Ectodermal cell (in vitro differentiated cells): ENCODE measurements at regions not wholly inside any gene's neighbourhood (a gene's known extent, or its start where the extent isn't known, plus 50 kb on each side); places are given as distances from the start of the nearest gene placed in this dataset.

ENCODE experiments used
- H3K27ac ChIP-seq: 2 replicates; pipeline ENCODE4 v1.7.0; 2013; ENCODE audit warnings: mild to moderate bottlenecking, low read depth, low read length; ENCODE audit not compliant: insufficient read depth, poor library complexity, severe bottlenecking
- H3K27me3 ChIP-seq: 2 replicates; pipeline ENCODE4 v1.7.0; 2013; ENCODE audit warnings: mild to moderate bottlenecking, low read length; ENCODE audit not compliant: insufficient read depth, control insufficient read depth, poor library complexity, severe bottlenecking
- H3K36me3 ChIP-seq: one replicate; pipeline ENCODE4 v1.7.0; 2013; ENCODE audit warnings: low read length; ENCODE audit not compliant: control insufficient read depth, insufficient read depth
- H3K4me1 ChIP-seq: one replicate; pipeline ENCODE4 v1.7.0; 2013; ENCODE audit warnings: low read length; ENCODE audit not compliant: control insufficient read depth, insufficient read depth
- H3K4me3 ChIP-seq: 2 replicates; pipeline ENCODE4 v1.7.0; 2013; ENCODE audit warnings: low read depth, low read length, control low read depth; ENCODE audit not compliant: insufficient read depth
- H3K9me3 ChIP-seq: 2 replicates; pipeline ENCODE4 v1.7.0; 2013; ENCODE audit warnings: mild to moderate bottlenecking, low read length, moderate library complexity; ENCODE audit not compliant: control insufficient read depth
- WGBS, 2 experiments: methylation state at CpG; one replicate each; pipeline ENCODE4 v1.1.7; 2013; ENCODE audit warnings: missing lambda C conversion rate in 2 of 2; 5-methylcytosine and 5-hydroxymethylcytosine counted together

DNA sequence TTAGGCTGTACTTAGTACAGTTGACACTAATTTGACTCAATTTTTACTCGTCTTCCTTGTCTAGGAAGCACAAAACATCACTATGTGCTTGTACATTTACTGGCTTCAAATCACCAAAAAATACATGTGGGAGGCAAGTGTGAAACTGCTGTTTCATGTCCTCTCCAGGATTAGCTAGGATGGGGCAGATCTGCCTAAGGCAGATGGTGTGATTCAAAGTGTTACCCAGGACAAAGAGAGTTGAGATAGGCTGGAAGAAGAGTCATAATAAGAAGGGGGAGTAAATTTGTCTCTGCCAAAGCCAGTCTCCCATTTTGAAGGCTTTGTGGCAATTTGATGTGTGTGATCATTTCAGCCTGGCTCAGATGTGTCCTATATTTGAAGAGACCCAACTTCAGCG, 821.6 kb upstream of the ZEB2 start:
- H3K9me3 ChIP-seq: no peaks in the 10 kb centered on the region
- WGBS, 2 experiments: 95 to 100% methylated on average over 2 of the region's 2 CpGs
- H3K4me1 ChIP-seq: no peaks in the 10 kb centered on the region
- H3K4me3 ChIP-seq: no peak overlapping the region
- no peak overlapping the region for H3K27ac ChIP-seq
- no peaks in the 10 kb centered on the region for H3K27me3 ChIP-seq
- H3K36me3 ChIP-seq: no peaks in the 10 kb centered on the region

DNA sequence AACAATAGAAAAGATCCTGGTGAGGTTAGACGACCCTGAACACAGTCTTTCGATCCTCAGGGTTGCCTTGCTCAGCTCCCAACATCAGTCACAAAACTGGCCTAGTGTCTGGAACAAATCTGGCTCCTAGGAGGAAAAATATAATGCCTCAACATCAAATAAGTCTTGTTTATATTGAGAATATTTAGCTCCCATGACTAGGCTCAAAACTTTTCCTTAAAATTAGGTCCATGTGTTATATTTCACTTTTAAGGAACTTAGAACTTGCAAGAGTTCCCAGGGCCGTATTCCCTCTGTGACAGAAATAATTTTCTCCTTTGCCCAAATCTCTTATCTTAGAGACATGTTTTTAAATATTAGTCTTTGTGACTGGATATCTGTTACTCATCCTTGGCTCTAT, 819.7 kb upstream of the ZEB2 start:
- 90 to 97% methylated on average over 2 to 3 of the region's 3 CpGs for WGBS, 2 experiments
- no peaks in the 10 kb centered on the region for H3K36me3 ChIP-seq
- no peaks in the 10 kb centered on the region for H3K9me3 ChIP-seq
- H3K27ac ChIP-seq: no peak overlapping the region
- H3K27me3 ChIP-seq: no peaks in the 10 kb centered on the region
- H3K4me3 ChIP-seq: no peak overlapping the region
- no peaks in the 10 kb centered on the region for H3K4me1 ChIP-seq

DNA sequence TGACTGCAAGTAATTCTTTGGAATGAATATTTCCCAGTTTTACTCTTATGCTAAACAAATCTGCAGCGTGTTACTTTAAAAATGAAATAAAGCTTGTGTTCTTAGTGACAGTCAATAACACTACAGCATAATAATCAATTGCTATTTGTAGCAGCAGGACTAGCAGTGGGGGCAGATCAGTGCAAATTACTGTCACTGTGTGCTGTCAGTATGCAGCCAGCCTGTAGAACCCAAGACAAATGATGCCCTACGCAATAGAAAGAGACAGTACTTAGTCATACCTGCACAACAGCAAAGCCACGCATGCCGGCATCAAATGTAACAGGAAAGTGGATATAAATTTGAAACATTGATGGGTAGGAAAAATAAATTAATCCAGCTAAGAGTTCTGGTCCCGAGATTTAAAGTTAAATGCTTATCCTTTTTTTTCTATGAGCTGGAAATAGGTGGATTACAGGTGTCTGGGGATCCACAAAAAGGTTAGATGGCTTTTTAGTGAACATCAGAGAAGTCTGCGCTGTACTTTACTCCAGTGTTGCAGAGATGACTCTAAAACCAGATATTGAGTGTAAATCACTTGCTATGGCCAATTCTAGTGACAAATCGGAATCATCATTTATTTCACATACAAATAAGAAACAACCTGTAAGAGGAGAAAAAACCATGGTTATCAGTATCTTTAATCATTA, 812.4 kb upstream of the ZEB2 start:
- no peaks in the 10 kb centered on the region for H3K4me1 ChIP-seq
- WGBS, 2 experiments: 87 to 89% methylated on average over 6 of the region's 7 CpGs
- H3K4me3 ChIP-seq: no peak overlapping the region
- no peaks in the 10 kb centered on the region for H3K9me3 ChIP-seq
- H3K27me3 ChIP-seq: no peaks in the 10 kb centered on the region
- H3K36me3 ChIP-seq: no peaks in the 10 kb centered on the region
- no peak overlapping the region for H3K27ac ChIP-seq

DNA sequence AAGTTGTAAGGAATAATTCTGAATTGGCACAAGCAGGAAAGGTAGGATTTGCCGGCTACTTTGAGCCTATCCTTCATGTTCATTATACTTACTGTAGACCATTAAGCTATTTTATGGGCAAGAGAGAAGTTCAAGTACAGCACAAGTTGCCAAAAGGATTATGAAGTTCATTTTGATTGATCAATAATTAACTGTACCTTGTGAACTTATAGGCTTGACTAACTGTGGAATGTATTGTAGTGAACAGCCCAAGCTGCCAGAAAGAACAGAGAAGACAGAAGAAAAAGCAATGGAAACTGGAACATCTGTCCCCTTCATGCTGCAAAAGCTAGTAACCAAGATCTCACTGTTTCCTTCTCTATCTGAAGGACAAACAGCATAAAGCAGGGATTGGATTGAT, 810.1 kb upstream of the ZEB2 start:
- WGBS, 2 experiments: 89% methylated on average over 1 of the region's 1 CpG; no CpG with 5 or more reads in 1 of the 2 experiments
- no peak overlapping the region for H3K4me3 ChIP-seq
- H3K36me3 ChIP-seq: no peaks in the 10 kb centered on the region
- no peaks in the 10 kb centered on the region for H3K4me1 ChIP-seq
- H3K27me3 ChIP-seq: no peaks in the 10 kb centered on the region
- no peak overlapping the region for H3K27ac ChIP-seq
- H3K9me3 ChIP-seq: no peaks in the 10 kb centered on the region

DNA sequence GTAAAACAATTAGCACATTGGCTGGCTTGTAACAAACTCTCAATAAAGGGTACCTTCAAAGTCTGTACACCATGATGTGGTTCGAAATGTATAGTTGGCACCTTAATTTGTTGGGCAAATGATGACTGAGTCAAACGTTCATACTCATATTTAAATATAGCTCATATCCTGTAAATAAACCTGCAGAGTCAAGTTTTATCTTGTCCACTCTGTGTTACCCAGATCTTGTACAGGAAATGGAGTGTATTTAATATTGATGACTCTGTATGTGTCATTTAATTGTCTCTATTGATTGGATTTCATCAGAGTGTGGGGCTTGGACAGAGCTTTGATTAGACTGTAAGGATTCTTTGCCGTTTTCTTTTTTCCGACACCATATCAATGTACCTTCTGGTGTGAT, 805.6 kb upstream of the ZEB2 start:
- H3K27ac ChIP-seq: no peak overlapping the region
- H3K9me3 ChIP-seq: no peaks in the 10 kb centered on the region
- H3K36me3 ChIP-seq: no peaks in the 10 kb centered on the region
- no peaks in the 10 kb centered on the region for H3K27me3 ChIP-seq
- WGBS, 2 experiments: 99 to 100% methylated on average over 3 to 4 of the region's 4 CpGs
- no peak overlapping the region for H3K4me3 ChIP-seq
- H3K4me1 ChIP-seq: no peaks in the 10 kb centered on the region

DNA sequence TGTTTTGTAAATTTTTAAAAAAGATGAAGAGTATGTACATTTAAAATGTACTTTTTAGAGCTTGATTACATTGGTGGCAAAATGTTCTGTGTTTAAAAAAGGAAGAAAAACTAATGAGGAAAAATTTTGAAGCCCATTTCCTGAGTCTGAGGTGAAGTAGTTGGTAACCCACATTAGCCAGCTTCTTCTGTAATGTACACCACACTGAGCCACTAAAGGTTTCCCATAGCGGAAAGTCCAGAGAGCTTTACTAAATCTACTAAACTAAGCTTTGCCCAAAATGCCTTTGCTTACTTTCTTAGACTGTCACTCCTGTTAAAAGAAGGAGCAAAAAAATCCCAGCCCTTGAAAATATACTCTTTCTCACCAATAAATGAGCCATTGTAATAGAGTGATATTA, 804.8 kb upstream of the ZEB2 start:
- Histone ChIP-seq H3K36me3 (no peaks in the 10 kb centered on the region), H3K27me3 (no peaks in the 10 kb centered on the region), H3K27ac (no peak overlapping the region), H3K4me1 (no peaks in the 10 kb centered on the region), H3K4me3 (no peak overlapping the region), H3K9me3 (no peaks in the 10 kb centered on the region)
- 95 to 96% methylated on average over 1 of the region's 1 CpG for WGBS, 2 experiments

DNA sequence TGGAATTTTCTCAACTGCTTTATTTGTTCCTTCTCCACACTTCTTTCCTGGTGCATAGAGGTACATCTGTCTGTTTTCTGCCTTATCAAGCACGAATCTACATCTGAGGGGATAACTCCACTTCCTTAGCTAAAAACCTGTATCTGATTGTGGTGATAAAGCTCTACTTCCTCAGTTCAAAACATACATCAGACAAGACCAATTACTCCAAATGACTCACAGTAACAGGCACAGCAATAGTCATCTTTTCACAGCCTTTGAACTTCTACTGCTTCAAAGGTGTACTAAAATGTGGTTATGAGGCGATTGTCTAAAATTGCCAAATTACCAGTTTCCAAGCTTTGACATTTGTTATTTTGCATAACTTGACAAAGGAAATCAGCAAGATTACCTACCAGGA, 803.6 kb upstream of the ZEB2 start:
- 100% methylated on average over 1 to 2 of the region's 2 CpGs for WGBS, 2 experiments
- H3K27me3 ChIP-seq: no peaks in the 10 kb centered on the region
- H3K9me3 ChIP-seq: no peaks in the 10 kb centered on the region
- no peak overlapping the region for H3K27ac ChIP-seq
- H3K4me1 ChIP-seq: no peaks in the 10 kb centered on the region
- no peak overlapping the region for H3K4me3 ChIP-seq
- H3K36me3 ChIP-seq: no peaks in the 10 kb centered on the region

DNA sequence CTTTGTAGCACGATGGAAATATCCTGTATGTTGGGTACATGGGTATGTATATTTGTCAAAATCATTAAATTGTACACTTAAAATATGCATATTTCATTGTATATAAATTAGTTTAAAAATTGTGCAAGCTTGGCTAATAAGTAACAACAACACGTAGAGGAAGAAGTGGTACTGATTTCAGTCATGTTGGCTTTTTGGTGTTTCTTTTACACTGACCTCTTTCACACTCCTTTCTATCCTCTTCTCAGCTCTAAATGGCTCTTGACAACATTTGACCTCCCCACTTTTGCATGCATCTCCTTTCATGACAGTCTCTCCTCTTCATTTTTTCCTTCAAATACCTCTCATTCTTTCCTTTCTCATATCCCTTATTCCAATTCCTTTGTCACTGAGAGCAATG, 801.4 kb upstream of the ZEB2 start:
- H3K9me3 ChIP-seq: no peaks in the 10 kb centered on the region
- H3K4me3 ChIP-seq: no peak overlapping the region
- H3K27ac ChIP-seq: no peak overlapping the region
- 83 to 92% methylated on average over 1 to 2 of the region's 2 CpGs for WGBS, 2 experiments
- no peaks in the 10 kb centered on the region for H3K27me3 ChIP-seq
- no peaks in the 10 kb centered on the region for H3K4me1 ChIP-seq
- H3K36me3 ChIP-seq: no peaks in the 10 kb centered on the region

DNA sequence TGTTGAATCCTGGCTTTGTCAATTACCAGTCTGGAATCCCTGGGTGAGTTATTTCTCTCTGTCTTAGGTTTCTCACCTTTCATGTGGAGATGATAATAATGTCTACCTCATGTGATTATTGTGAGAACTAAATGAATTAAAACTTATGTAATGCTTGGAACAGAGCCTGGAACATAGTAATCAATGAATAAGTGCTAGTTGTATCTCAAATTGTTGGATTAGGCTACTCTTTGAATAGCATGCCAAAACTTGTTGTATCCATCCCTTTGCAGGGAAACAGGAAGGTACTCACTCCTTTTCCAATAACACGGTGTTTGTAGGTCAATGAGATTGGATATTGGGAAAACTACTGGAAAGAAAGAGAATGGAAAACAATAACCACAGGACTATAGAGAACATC, 796.6 kb upstream of the ZEB2 start:
- no peak overlapping the region for H3K27ac ChIP-seq
- H3K27me3 ChIP-seq: no peaks in the 10 kb centered on the region
- H3K4me3 ChIP-seq: no peak overlapping the region
- 57 to 83% methylated on average over 1 of the region's 1 CpG for WGBS, 2 experiments
- H3K4me1 ChIP-seq: no peaks in the 10 kb centered on the region
- H3K36me3 ChIP-seq: no peaks in the 10 kb centered on the region
- H3K9me3 ChIP-seq: no peaks in the 10 kb centered on the region

DNA sequence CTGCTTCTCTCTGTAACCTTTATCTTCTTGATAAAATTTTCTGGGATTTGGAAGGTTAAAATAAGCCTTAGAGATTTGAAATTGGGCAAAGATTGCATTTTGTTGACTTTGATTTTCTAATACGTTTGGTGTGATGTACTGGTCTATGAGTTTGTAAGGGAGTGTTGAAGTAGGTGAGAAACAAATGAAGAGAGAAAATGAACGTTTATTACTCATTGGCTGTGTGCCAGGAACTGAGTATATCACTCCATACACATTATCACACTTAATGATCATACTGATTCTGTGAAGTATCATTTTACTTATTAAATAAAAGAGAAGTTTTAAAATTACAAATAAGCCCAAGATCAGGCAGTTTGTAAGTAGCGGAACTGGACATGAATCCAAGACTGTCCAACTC, 795.1 kb upstream of the ZEB2 start:
- H3K27me3 ChIP-seq: no peaks in the 10 kb centered on the region
- no peaks in the 10 kb centered on the region for H3K9me3 ChIP-seq
- WGBS, 2 experiments: 98 to 100% methylated on average over 2 of the region's 3 CpGs
- no peaks in the 10 kb centered on the region for H3K36me3 ChIP-seq
- no peak overlapping the region for H3K27ac ChIP-seq
- H3K4me1 ChIP-seq: no peaks in the 10 kb centered on the region
- H3K4me3 ChIP-seq: no peak overlapping the region
